ENCODE measurements at regions not wholly inside any gene's neighbourhood (a gene's known extent, or its start where the extent isn't known, plus 50 kb on each side); places are given as distances from the start of the nearest gene placed in this dataset.

DNA sequence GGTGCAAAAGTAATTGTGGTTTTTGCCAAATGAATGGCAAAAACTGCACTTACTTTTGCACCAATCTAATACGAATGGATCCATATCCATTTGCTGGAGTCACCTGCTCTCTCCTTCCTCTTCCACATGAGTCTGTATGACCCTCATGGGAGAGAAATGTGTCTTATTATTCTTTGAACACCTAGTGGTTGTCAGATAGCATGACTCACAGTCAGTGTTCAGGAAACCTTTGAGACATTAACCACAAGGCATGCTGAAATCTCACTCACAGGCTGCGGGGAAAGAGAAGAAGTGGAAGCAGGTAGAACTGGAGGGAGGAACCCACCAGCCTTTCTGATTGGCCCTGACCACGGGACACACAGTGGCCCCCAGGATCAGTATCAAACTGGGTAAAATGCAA lies 222.8 kb upstream of the KLF4 start:
- H3K36me3 ChIP-seq (ENCODE audit: insufficient read depth, low read length): no peaks in the 10 kb centered on the region
- peaks cover 3% of the 10 kb centered on the region for H3K27me3 ChIP-seq (ENCODE audit: insufficient read depth, low read length)
- no peak overlapping the region for H3K9ac ChIP-seq (ENCODE audit: low read length)
- peaks cover 23% of the 10 kb centered on the region for H3K4me1 Mint-ChIP-seq (ENCODE audit: low read depth, unreplicated experiment)
- no peaks in the 10 kb centered on the region for H3K9me3 Mint-ChIP-seq (ENCODE audit: unreplicated experiment)
- H3K79me2 ChIP-seq (ENCODE audit: insufficient read depth, low read length): no peaks in the 10 kb centered on the region
- H3K36me3 Mint-ChIP-seq (ENCODE audit: low read depth, unreplicated experiment): no peaks in the 10 kb centered on the region
- peak overlapping the region; percentile 34 for H3K4me2 ChIP-seq (ENCODE audit: low read length)
- DNase-seq (ENCODE audit: low read depth) (peak; percentile 88), FAIRE-seq (no peak)
- H3K9me3 ChIP-seq (ENCODE audit: insufficient read depth, low read depth, low read length): no peaks in the 10 kb centered on the region
- no peak overlapping the region for H3K4me3 Mint-ChIP-seq (ENCODE audit: unreplicated experiment)
- H3K27ac Mint-ChIP-seq (ENCODE audit: unreplicated experiment): peak overlapping the region; percentile 41
- no peak overlapping the region for H2AFZ ChIP-seq (ENCODE audit: low read depth, low read length)
- no peak overlapping the region for H3K27ac ChIP-seq (ENCODE audit: low read depth, low read length)
- H4K20me1 ChIP-seq (ENCODE audit: insufficient read depth, low read length): no peaks in the 10 kb centered on the region
- H3K27me3 Mint-ChIP-seq (ENCODE audit: low read depth, unreplicated experiment): peaks cover 7% of the 10 kb centered on the region
- H3K4me3 ChIP-seq (ENCODE audit: insufficient read depth, low read depth, low read length): no peak overlapping the region
- peaks cover 18% of the 10 kb centered on the region for H3K4me1 ChIP-seq (ENCODE audit: insufficient read depth, low read length)
- TF ChIP-seq EZH2 (IDR thresholded peaks at IDR 0.05; ENCODE audit: insufficient read depth, low read length): no peak
- TF ChIP-seq, protein P1, sequence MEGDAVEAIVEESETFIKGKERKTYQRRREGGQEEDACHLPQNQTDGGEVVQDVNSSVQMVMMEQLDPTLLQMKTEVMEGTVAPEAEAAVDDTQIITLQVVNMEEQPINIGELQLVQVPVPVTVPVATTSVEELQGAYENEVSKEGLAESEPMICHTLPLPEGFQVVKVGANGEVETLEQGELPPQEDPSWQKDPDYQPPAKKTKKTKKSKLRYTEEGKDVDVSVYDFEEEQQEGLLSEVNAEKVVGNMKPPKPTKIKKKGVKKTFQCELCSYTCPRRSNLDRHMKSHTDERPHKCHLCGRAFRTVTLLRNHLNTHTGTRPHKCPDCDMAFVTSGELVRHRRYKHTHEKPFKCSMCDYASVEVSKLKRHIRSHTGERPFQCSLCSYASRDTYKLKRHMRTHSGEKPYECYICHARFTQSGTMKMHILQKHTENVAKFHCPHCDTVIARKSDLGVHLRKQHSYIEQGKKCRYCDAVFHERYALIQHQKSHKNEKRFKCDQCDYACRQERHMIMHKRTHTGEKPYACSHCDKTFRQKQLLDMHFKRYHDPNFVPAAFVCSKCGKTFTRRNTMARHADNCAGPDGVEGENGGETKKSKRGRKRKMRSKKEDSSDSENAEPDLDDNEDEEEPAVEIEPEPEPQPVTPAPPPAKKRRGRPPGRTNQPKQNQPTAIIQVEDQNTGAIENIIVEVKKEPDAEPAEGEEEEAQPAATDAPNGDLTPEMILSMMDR (IDR thresholded peaks at IDR 0.05; ENCODE audit: insufficient read depth, low read depth, low read length): no peak

DNA sequence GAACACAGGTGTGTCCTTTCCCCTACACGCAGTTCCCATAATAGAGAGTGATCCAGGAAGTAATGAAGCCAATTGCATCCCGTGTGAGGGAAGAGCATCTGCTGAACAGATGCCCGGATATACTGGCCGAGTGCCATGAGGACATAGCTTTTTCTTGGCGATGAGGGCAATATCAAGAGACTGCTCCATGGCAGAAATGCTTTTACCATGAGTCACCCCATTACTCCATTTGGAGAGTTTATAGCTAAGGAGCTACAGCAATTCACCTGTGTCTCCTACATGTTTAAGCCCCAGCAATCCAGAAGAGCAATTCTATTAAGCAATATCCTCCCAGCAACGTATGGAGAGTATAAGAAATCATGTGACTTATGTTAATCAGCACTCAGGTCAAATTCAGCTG lies 222.0 kb upstream of the KLF4 start:
- peak; percentile 86 for DNase-seq (ENCODE audit: low read depth)
- H3K27ac ChIP-seq (ENCODE audit: low read depth, low read length): no peak overlapping the region

DNA sequence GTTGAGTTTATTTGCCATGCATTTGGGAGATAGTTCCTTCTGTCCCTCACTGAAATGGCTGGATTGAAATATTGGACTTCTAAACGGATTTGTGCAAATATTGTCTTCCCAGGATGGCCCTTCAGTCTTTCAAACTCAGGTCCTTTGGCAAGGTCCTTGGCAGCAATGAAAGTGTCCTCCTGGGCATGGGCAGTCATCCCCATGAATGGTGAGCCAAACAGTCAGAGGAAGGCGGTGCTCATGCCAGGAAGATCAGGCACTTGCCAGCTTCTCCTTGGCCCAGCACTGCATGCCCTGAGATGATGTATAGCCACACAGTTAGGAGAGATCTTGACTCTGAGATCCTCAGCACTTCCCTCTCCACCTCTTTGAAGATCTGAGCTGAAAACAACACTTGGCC lies 221.4 kb upstream of the KLF4 start:
- H3K4me1 Mint-ChIP-seq (ENCODE audit: low read depth, unreplicated experiment): peaks cover 29% of the 10 kb centered on the region
- no peak overlapping the region for H3K27ac Mint-ChIP-seq (ENCODE audit: unreplicated experiment)
- Histone ChIP-seq H3K36me3 (ENCODE audit: insufficient read depth, low read length) (no peaks in the 10 kb centered on the region), H3K9ac (ENCODE audit: low read length) (no peak overlapping the region), H3K27ac (ENCODE audit: low read depth, low read length) (no peak overlapping the region), H3K4me3 (ENCODE audit: insufficient read depth, low read depth, low read length) (no peak overlapping the region), H2AFZ (ENCODE audit: low read depth, low read length) (peak overlapping the region; percentile 8), H3K9me3 (ENCODE audit: insufficient read depth, low read depth, low read length) (no peaks in the 10 kb centered on the region), H3K79me2 (ENCODE audit: insufficient read depth, low read length) (no peaks in the 10 kb centered on the region), H3K27me3 (ENCODE audit: insufficient read depth, low read length) (peaks cover 3% of the 10 kb centered on the region), H4K20me1 (ENCODE audit: insufficient read depth, low read length) (no peaks in the 10 kb centered on the region), H3K4me2 (ENCODE audit: low read length) (no peak overlapping the region), H3K4me1 (ENCODE audit: insufficient read depth, low read length) (peaks cover 20% of the 10 kb centered on the region)
- DNase-seq (ENCODE audit: low read depth) (no peak), FAIRE-seq (no peak)
- H3K4me3 Mint-ChIP-seq (ENCODE audit: unreplicated experiment): no peak overlapping the region
- no peak for TF ChIP-seq EZH2 (IDR thresholded peaks at IDR 0.05; ENCODE audit: insufficient read depth, low read length)
- TF ChIP-seq, protein P1 (IDR thresholded peaks at IDR 0.05; ENCODE audit: insufficient read depth, low read depth, low read length): no peak
- peaks cover 5% of the 10 kb centered on the region for H3K27me3 Mint-ChIP-seq (ENCODE audit: low read depth, unreplicated experiment)
- no peaks in the 10 kb centered on the region for H3K36me3 Mint-ChIP-seq (ENCODE audit: low read depth, unreplicated experiment)
- no peaks in the 10 kb centered on the region for H3K9me3 Mint-ChIP-seq (ENCODE audit: unreplicated experiment)

More for the DNA sequence above, 222.0 kb upstream of the KLF4 start:
- Histone ChIP-seq H3K27me3 (ENCODE audit: insufficient read depth, low read length) (peaks cover 3% of the 10 kb centered on the region), H3K36me3 (ENCODE audit: insufficient read depth, low read length) (no peaks in the 10 kb centered on the region), H3K9me3 (ENCODE audit: insufficient read depth, low read depth, low read length) (no peaks in the 10 kb centered on the region), H2AFZ (ENCODE audit: low read depth, low read length) (peak overlapping the region; percentile 8), H4K20me1 (ENCODE audit: insufficient read depth, low read length) (no peaks in the 10 kb centered on the region), H3K4me1 (ENCODE audit: insufficient read depth, low read length) (peaks cover 20% of the 10 kb centered on the region), H3K4me3 (ENCODE audit: insufficient read depth, low read depth, low read length) (no peak overlapping the region), H3K4me2 (ENCODE audit: low read length) (peak overlapping the region; percentile 5), H3K79me2 (ENCODE audit: insufficient read depth, low read length) (no peaks in the 10 kb centered on the region), H3K9ac (ENCODE audit: low read length) (no peak overlapping the region)
- Mint-ChIP-seq H3K9me3 (ENCODE audit: unreplicated experiment) (no peaks in the 10 kb centered on the region), H3K4me1 (ENCODE audit: low read depth, unreplicated experiment) (peaks cover 29% of the 10 kb centered on the region), H3K27ac (ENCODE audit: unreplicated experiment) (no peak overlapping the region), H3K4me3 (ENCODE audit: unreplicated experiment) (no peak overlapping the region), H3K36me3 (ENCODE audit: low read depth, unreplicated experiment) (no peaks in the 10 kb centered on the region), H3K27me3 (ENCODE audit: low read depth, unreplicated experiment) (peaks cover 5% of the 10 kb centered on the region)
- no peak for TF ChIP-seq EZH2 (IDR thresholded peaks at IDR 0.05; ENCODE audit: insufficient read depth, low read length)
- TF ChIP-seq, protein P1 (IDR thresholded peaks at IDR 0.05; ENCODE audit: insufficient read depth, low read depth, low read length): no peak
- FAIRE-seq: peak; percentile 47

Measured in astrocyte (in vitro differentiated cells and primary cell).